ENCODE measurements at regions not wholly inside any gene's neighbourhood (a gene's known extent, or its start where the extent isn't known, plus 50 kb on each side); places are given as distances from the start of the nearest gene placed in this dataset.

DNA sequence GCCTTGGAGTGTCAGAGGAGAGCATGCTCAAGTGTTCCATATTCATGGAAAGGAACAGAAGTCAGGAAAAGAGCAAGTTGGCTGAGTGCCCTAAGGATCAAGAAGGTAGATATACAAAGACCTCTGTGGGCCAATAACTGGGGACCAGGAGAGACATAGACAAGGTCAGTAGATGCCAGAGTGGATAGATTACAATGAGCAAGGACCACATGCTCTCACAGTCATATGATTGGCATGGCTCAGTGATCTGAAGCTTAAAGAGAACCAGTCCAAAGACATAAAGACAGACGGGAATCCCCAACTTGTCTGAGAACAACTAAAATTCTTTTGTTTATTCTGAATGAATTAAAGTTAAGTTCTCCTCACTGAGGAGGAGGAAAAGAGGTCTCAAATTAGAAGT is 289.7 kb downstream of the HS3ST1 start:
- no peaks in the 10 kb centered on the region for H3K9me3 ChIP-seq (ENCODE audit: insufficient read depth in 2 of 2, low read depth in 1 of 2, low read length in 1 of 2)
- no peaks in the 10 kb centered on the region for H3K27me3 ChIP-seq (replicated peaks in 1 of 4; ENCODE audit: control insufficient read depth in 3 of 4, extremely low read depth in 1 of 4, insufficient read depth in 3 of 4, low read length in 3 of 4)
- no peaks in the 10 kb centered on the region for H3K4me1 ChIP-seq (replicated peaks in 1 of 4; ENCODE audit: control insufficient read depth in 3 of 4, insufficient read depth in 4 of 4, low read length in 3 of 4)
- FAIRE-seq (no peak), DNase-seq (ENCODE audit: low read depth in 1 of 2, low spot score in 2 of 2) (no peak)
- no peaks in the 10 kb centered on the region for H3K79me2 ChIP-seq (ENCODE audit: control insufficient read depth in 1 of 2, insufficient read depth in 2 of 2, low read length in 2 of 2)
- H2BK120ac ChIP-seq (replicated peaks; ENCODE audit: low read depth, low read length): no peak overlapping the region
- no peak overlapping the region for H3K14ac ChIP-seq (ENCODE audit: insufficient read length)
- H3K4me2 ChIP-seq (ENCODE audit: insufficient read depth in 1 of 2, low read depth in 2 of 2, low read length in 2 of 2): no peak overlapping the region
- no peak overlapping the region for H4K8ac ChIP-seq (ENCODE audit: extremely low read depth, insufficient read depth, low read length)
- ChIA-PET CTCF (ENCODE audit: partially characterized antibody) (interaction anchor here (1.2 kb wide), 1 partner anchor 11 kb away, joined by 3 read pairs; no protein-coding TSS in a partner anchor), POLR2A (ENCODE audit: partially characterized antibody) (no interaction called here)
- H2AK5ac ChIP-seq (ENCODE audit: low read depth, low read length): no peak overlapping the region
- H2BK5ac ChIP-seq (ENCODE audit: low read depth, low read length): no peak overlapping the region
- H3K4me3 ChIP-seq (ENCODE audit: extremely low read depth in 1 of 4, insufficient read depth in 2 of 4, low read depth in 3 of 4, low read length in 4 of 4): no peak overlapping the region
- no peaks in the 10 kb centered on the region for H4K20me1 ChIP-seq (replicated peaks in 1 of 2; ENCODE audit: control insufficient read depth in 1 of 2, insufficient read depth in 2 of 2, low read length in 2 of 2)
- no peak overlapping the region for H3K23ac ChIP-seq (ENCODE audit: insufficient read length)
- H3K79me1 ChIP-seq (ENCODE audit: low read depth, low read length): no peaks in the 10 kb centered on the region
- no peaks in the 10 kb centered on the region for H3K36me3 ChIP-seq (ENCODE audit: control insufficient read depth in 2 of 4, insufficient read depth in 4 of 4, low read length in 3 of 4)
- H3K18ac ChIP-seq (ENCODE audit: extremely low read depth, low read length): no peak overlapping the region
- H3K9ac ChIP-seq (replicated peaks in 1 of 4; ENCODE audit: extremely low read depth in 1 of 4, low read depth in 3 of 4, low read length in 3 of 4): no peak overlapping the region
- no peak overlapping the region for H3K4ac ChIP-seq (replicated peaks; ENCODE audit: insufficient read length, low read depth, low read length)
- no peak overlapping the region for H4K91ac ChIP-seq (replicated peaks; ENCODE audit: insufficient read length, low read length)
- H3K27ac ChIP-seq (ENCODE audit: low read depth, low read length): no peak overlapping the region
- H2BK20ac ChIP-seq (ENCODE audit: low read length): no peak overlapping the region
- H3K56ac ChIP-seq (replicated peaks; ENCODE audit: insufficient read length, low read depth, low read length): no peak overlapping the region
- no peak overlapping the region for H2BK15ac ChIP-seq (ENCODE audit: low read length)
- no peak overlapping the region; the same call in 1 of the 2 replicates for H2BK12ac ChIP-seq (ENCODE audit: low read depth, low read length)
- WGBS, 2 experiments (ENCODE audit: extremely low coverage in 1 of 2, insufficient coverage in 1 of 2, insufficient read length in 1 of 2, insufficient replicate concordance in 2 of 2, low coverage in 1 of 2, low lambda C conversion rate in 2 of 2, missing lambda C conversion rate in 1 of 2): 88% methylated on average over 1 of the region's 1 CpG; no CpG with 5 or more reads in 1 of the 2 experiments
- H3K23me2 ChIP-seq (ENCODE audit: low read depth, low read length): peaks cover 3% of the 10 kb centered on the region; the same call in 1 of the 2 replicates
- no peak overlapping the region for H4K5ac ChIP-seq (ENCODE audit: insufficient read length, low read depth, low read length)
- H2AFZ ChIP-seq (ENCODE audit: low read length): no peak overlapping the region
- TF ChIP-seq KDM5A (IDR thresholded peaks at IDR 0.05; ENCODE audit: low read length): no peak

All from H1 (cell line).